Fibroblast of villous mesenchyme (primary cell): ENCODE measurements at regions not wholly inside any gene's neighbourhood (a gene's known extent, or its start where the extent isn't known, plus 50 kb on each side); places are given as distances from the start of the nearest gene placed in this dataset.

Experiments
- DNase-seq: peaks from one replicate; pipeline ENCODE4 v3.0.0-alpha.2; 2010; ENCODE audit warnings: low read depth
- H3K4me3 ChIP-seq: 2 replicates; pipeline ENCODE4 v1.5.1; 2011; ENCODE audit warnings: low read depth, mild to moderate bottlenecking, low read length
- CTCF ChIP-seq: IDR thresholded peaks from 2 replicates; pipeline ENCODE4 v1.5.1; 2012; ENCODE audit warnings: low read depth, mild to moderate bottlenecking, low read length; ENCODE audit not compliant: insufficient read depth

GRCh38 chr9:95721061-95721531, 154.4 kb upstream of the ERCC6L2 start:
- no peak for DNase-seq
- no peak for TF ChIP-seq CTCF
- H3K4me3 ChIP-seq, result no peak overlapping the region

- TF ChIP-seq CTCF, result no peak
- H3K4me3 ChIP-seq, result no peak overlapping the region
- DNase-seq, result no peak
Measured at GRCh38 chr9:95720496-95720895, 155.0 kb upstream of the ERCC6L2 start.

DNA sequence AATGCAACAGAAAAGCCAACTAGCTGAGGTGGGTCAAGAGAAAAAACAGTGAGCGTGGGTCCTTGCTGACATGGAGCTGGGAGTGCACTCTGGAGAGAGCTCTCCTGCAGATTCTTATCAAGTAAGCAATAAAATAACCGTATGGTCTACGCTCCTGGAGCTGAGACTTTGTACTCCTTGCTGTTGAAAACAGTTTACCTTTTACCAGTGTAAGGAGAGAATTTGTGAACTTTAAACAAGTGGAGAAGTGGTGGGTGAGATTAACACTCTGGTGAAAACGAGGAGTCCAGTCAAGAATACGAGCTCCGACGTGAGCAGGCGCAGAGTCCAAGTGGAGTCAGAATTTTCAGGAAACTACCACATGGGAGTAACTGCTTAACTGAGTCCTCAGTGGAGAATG, 156.1 kb upstream of the ERCC6L2 start:
- H3K4me3 ChIP-seq, result no peak overlapping the region
- no peak for TF ChIP-seq CTCF
- no peak for DNase-seq

DNA sequence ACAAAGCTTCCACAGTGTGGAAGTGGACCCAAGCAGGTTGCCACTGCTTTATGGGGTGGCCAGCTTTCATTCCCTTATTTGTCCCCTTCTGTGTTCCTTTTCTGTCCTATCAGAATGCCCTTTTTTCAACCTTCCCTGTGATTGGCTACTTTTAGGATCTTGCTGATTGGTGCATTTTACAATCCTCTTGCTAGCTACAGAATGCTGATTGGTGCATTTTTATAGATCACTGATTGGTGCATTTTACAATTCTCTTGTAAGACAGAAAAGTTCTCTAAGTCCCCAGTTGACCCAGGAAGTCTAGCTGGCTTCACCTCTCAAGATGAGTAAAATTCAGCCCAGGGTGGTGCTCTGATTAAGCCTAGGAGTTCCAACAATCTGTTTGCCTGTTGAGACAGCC, 157.2 kb upstream of the ERCC6L2 start:
- TF ChIP-seq CTCF, result no peak
- no peak overlapping the region for H3K4me3 ChIP-seq
- DNase-seq, result no peak

- no peak for TF ChIP-seq CTCF
- no peak overlapping the region for H3K4me3 ChIP-seq
- no peak for DNase-seq
Measured at GRCh38 chr9:95715868-95716435, 159.5 kb upstream of the ERCC6L2 start.

- no peak for DNase-seq
- no peak for TF ChIP-seq CTCF
- H3K4me3 ChIP-seq, result no peak overlapping the region
Measured at GRCh38 chr9:95710446-95710845, 165.0 kb upstream of the ERCC6L2 start.

GRCh38 chr9:95696701-95697100, 178.8 kb upstream of the ERCC6L2 start:
- DNase-seq, result no peak
- no peak overlapping the region for H3K4me3 ChIP-seq
- TF ChIP-seq CTCF, result no peak
